GM10248 (cell line): ENCODE measurements at regions not wholly inside any gene's neighbourhood (a gene's known extent, or its start where the extent isn't known, plus 50 kb on each side); places are given as distances from the start of the nearest gene placed in this dataset.

Source experiments
- CTCF ChIA-PET: fragments of 300-600 bp; sonication (Branson Sonifier 250); formaldehyde crosslinking; extraction: SDS; loops from one replicate; lab custom pipeline; 2021; ENCODE audit warnings: antibody characterized with exemption; lab: Yijun Ruan, JAX
- POLR2A ChIA-PET: fragments of 350-650 bp; sonication (Branson Sonifier 250); formaldehyde crosslinking; extraction: SDS; loops from one replicate; lab custom pipeline; 2020; ENCODE audit warnings: antibody characterized with exemption; lab: Yijun Ruan, JAX
- DNase-seq: peaks from one replicate; pipeline ENCODE4 v3.0.0; 2012; ENCODE audit errors: extremely low spot score
- TF ChIP-seq, protein P1 (sequence below): IDR thresholded peaks from 2 replicates; pipeline ENCODE4 v1.5.1; 2012; ENCODE audit warnings: mild to moderate bottlenecking, low read depth; ENCODE audit errors: extremely low read depth, missing control alignments, control extremely low read depth

GRCh38 chr12:126067626-126068329 lies 1002.5 kb downstream of the AACS start:
- POLR2A ChIA-PET, result no interaction called here
- CTCF ChIA-PET, result interaction anchor here (0.9 to 1.5 kb wide), 3 partner anchors 8 to 681 kb away, joined by 3 to 4 read pairs (median 4); no protein-coding TSS in a partner anchor
- TF ChIP-seq, protein P1, sequence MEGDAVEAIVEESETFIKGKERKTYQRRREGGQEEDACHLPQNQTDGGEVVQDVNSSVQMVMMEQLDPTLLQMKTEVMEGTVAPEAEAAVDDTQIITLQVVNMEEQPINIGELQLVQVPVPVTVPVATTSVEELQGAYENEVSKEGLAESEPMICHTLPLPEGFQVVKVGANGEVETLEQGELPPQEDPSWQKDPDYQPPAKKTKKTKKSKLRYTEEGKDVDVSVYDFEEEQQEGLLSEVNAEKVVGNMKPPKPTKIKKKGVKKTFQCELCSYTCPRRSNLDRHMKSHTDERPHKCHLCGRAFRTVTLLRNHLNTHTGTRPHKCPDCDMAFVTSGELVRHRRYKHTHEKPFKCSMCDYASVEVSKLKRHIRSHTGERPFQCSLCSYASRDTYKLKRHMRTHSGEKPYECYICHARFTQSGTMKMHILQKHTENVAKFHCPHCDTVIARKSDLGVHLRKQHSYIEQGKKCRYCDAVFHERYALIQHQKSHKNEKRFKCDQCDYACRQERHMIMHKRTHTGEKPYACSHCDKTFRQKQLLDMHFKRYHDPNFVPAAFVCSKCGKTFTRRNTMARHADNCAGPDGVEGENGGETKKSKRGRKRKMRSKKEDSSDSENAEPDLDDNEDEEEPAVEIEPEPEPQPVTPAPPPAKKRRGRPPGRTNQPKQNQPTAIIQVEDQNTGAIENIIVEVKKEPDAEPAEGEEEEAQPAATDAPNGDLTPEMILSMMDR, result no peak
- no peak for DNase-seq

- TF ChIP-seq, protein P1, result peak; percentile 52
- DNase-seq, result peak; percentile 13
- POLR2A ChIA-PET, result no interaction called here
- CTCF ChIA-PET, result interaction anchor here (0.9 to 2.7 kb wide), 6 partner anchors 8 to 2000 kb away, joined by 3 to 9 read pairs (median 6); no protein-coding TSS in a partner anchor
Observed at GRCh38 chr12:126069549-126070165, 1004.4 kb downstream of the AACS start.

- TF ChIP-seq, protein P1, result no peak
- ChIA-PET CTCF (interaction anchor here (1.4 to 1.7 kb wide), 2 partner anchors 10 to 41 kb away, joined by 4 read pairs; no protein-coding TSS in a partner anchor), POLR2A (no interaction called here)
- no peak for DNase-seq
Observed at GRCh38 chr12:126076515-126076914, 1011.3 kb downstream of the AACS start.

- DNase-seq, result no peak
- TF ChIP-seq, protein P1, result no peak
- ChIA-PET POLR2A (interaction anchor here (0.5 kb wide), 1 partner anchor 122 kb away, joined by 3 read pairs; no protein-coding TSS in a partner anchor), CTCF (no interaction called here)
Observed at GRCh38 chr12:126083926-126084325, 1018.7 kb downstream of the AACS start.

- DNase-seq, result no peak
- ChIA-PET POLR2A (no interaction called here), CTCF (no interaction called here)
- TF ChIP-seq, protein P1, result no peak
Observed at GRCh38 chr12:126084480-126084879, 1019.2 kb downstream of the AACS start.

GRCh38 chr12:126086242-126086641 lies 1021.0 kb downstream of the AACS start:
- ChIA-PET POLR2A (no interaction called here), CTCF (no interaction called here)
- TF ChIP-seq, protein P1, result no peak
- no peak for DNase-seq
